K562 (cell line): ENCODE measurements at regions not wholly inside any gene's neighbourhood (a gene's known extent, or its start where the extent isn't known, plus 50 kb on each side); places are given as distances from the start of the nearest gene placed in this dataset.

Source experiments
- ATAC-seq: fragments of 200-7000 bp; cut with Tn5 transposase; 3 replicates; pipeline ENCODE4 v1.9.1; 2020; ENCODE audit warnings: moderate library complexity
- BruUV-seq: library from RNA; stranded (reverse); fragments of 400-500 nt; replicated peaks from 2 replicates; lab custom pipeline; 2021; lab: Mats Ljungman, UMichigan
- CTCF ChIA-PET: fragments of 300-600 bp; formaldehyde crosslinking; extraction: SDS; loops from one replicate; lab custom pipeline; 2021; ENCODE audit warnings: low intra/inter-chr PET ratio; lab: Yijun Ruan, JAX
- POLR2A ChIA-PET: fragments of 300-600, 350-650 bp; sonication (Branson Sonifier 250); formaldehyde crosslinking; extraction: SDS; loops from one replicate; lab custom pipeline; 2021; ENCODE audit warnings: antibody characterized with exemption, inconsistent platforms; lab: Yijun Ruan, JAX
- DNase-seq, 4 experiments: peaks; one replicate each; pipeline versions ENCODE4 v3.0.0 to v3.0.0-alpha.2; 2011 to 2018; ENCODE audit warnings: low spot score in 3 of 4, mixed read lengths in 3 of 4; ENCODE audit errors: extremely low read depth in 1 of 4
- FAIRE-seq: peaks from 2 replicates; lab custom pipeline; 2011; peaks lifted over from hg19 to GRCh38; lab: Jason Lieb, UNC
- H2AFZ ChIP-seq: 2 replicates; pipeline ENCODE4 v1.6.0; 2011; ENCODE audit warnings: low read depth, low read length, control low read depth, inconsistent platforms
- H3K27ac ChIP-seq: fragments of 200-600 bp; 3 replicates; pipeline ENCODE4 v1.8.0; 2011; ENCODE audit warnings: low read depth, mild to moderate bottlenecking, control low read depth, inconsistent platforms, low read length, moderate library complexity, mixed read lengths; ENCODE audit errors: extremely low read depth
- H3K27me3 ChIP-seq, 2 experiments: fragments of 300-600 bp in 1 of 2; 2 replicates in 1 of 2; 3 replicates in 1 of 2; pipeline versions ENCODE4 v1.6.0 to v1.8.0; 2011; ENCODE audit warnings: inconsistent platforms in 2 of 2, low read length in 2 of 2, mild to moderate bottlenecking in 1 of 2, mixed read lengths in 1 of 2, moderate library complexity in 1 of 2; ENCODE audit not compliant: control insufficient read depth in 2 of 2, insufficient read depth in 2 of 2
- H3K36me3 ChIP-seq: fragments of 300-600 bp; 3 replicates; pipeline ENCODE4 v1.8.0; 2011; ENCODE audit warnings: mild to moderate bottlenecking, low read length, inconsistent platforms; ENCODE audit not compliant: control insufficient read depth, insufficient read depth
- H3K4me1 ChIP-seq, 2 experiments: fragments of 200-600 bp in 1 of 2; replicated peaks in 1 of 2; 2 replicates in 1 of 2; 3 replicates in 1 of 2; pipeline versions ENCODE4 v1.5.1 to v1.8.0; 2011; ENCODE audit warnings: inconsistent platforms in 2 of 2, low read length in 2 of 2, mild to moderate bottlenecking in 1 of 2, mixed read lengths in 1 of 2, moderate library complexity in 1 of 2; ENCODE audit not compliant: control insufficient read depth in 2 of 2, insufficient read depth in 2 of 2
- H3K4me2 ChIP-seq: 2 replicates; pipeline ENCODE4 v1.6.1; 2011; ENCODE audit warnings: low read length, control low read depth, inconsistent platforms, mixed read lengths; ENCODE audit not compliant: insufficient read depth
- H3K4me3 ChIP-seq: fragments of 200-600 bp; sonication (generic), shearing (Covaris generic); 2 replicates; pipeline ENCODE4 v1.5.1; 2016; ENCODE audit warnings: control low read depth, inconsistent platforms
- H3K79me2 ChIP-seq: fragments of 200-600 bp; 3 replicates; pipeline ENCODE4 v1.8.0; 2011; ENCODE audit warnings: low read length, inconsistent platforms; ENCODE audit not compliant: control insufficient read depth, insufficient read depth
- H3K9ac ChIP-seq, 2 experiments: 2 replicates each; pipeline versions ENCODE4 v1.6.0 to v1.6.1; 2011; ENCODE audit warnings: low read depth in 2 of 2, low read length in 2 of 2, control low read depth in 1 of 2, inconsistent platforms in 1 of 2, mild to moderate bottlenecking in 1 of 2, mixed read lengths in 1 of 2; ENCODE audit not compliant: insufficient read depth in 1 of 2
- H3K9me1 ChIP-seq: one replicate; pipeline ENCODE4 v1.6.0; 2011; ENCODE audit warnings: inconsistent platforms, mild to moderate bottlenecking, low read length, moderate library complexity; ENCODE audit not compliant: control insufficient read depth, insufficient read depth
- H3K9me3 ChIP-seq: replicated peaks from 2 replicates; pipeline ENCODE4 v1.5.1; 2011; ENCODE audit warnings: low read depth, low read length, inconsistent platforms; ENCODE audit not compliant: control insufficient read depth, insufficient read depth
- H4K20me1 ChIP-seq: replicated peaks from 2 replicates; pipeline ENCODE4 v1.6.1; 2011; ENCODE audit warnings: low read length, inconsistent platforms, mixed read lengths; ENCODE audit not compliant: control insufficient read depth, insufficient read depth
- MCM5 ChIP-seq: fragments of 450-650 bp; IDR thresholded peaks from 2 replicates; pipeline ENCODE4 v1.6.1; 2016; ENCODE audit warnings: low read depth
- MTA2 ChIP-seq: fragments of 450-650 bp; IDR thresholded peaks from 2 replicates; pipeline ENCODE4 v1.6.1; 2016; ENCODE audit warnings: low read depth
- PHF21A ChIP-seq: fragments of 450-650 bp; IDR thresholded peaks from 2 replicates; pipeline ENCODE4 v1.6.1; 2017; ENCODE audit warnings: low read depth, borderline replicate concordance
- POLR2AphosphoS2 ChIP-seq: IDR thresholded peaks from 2 replicates; pipeline ENCODE4 v1.6.1; 2012; ENCODE audit warnings: low read length, improper control_type of control experiment
- ZNF121 ChIP-seq: sonication (generic); formaldehyde crosslinking; conservative IDR thresholded peaks from 2 replicates; pipeline ENCODE4 v1.8.0; 2022; ENCODE audit warnings: missing genetic modification reagents
- WGBS: fragments of 100-300 bp; shearing (Covaris generic); methylation state at CpG from one replicate; pipeline ENCODE4 v1.1.6; 2016; ENCODE audit warnings: low coverage, mixed read lengths; ENCODE audit not compliant: insufficient coverage; ENCODE audit errors: missing lambda C conversion rate; 5-methylcytosine and 5-hydroxymethylcytosine counted together
- in situ Hi-C: fragments of 300-500 bp; cut with MboI; formaldehyde crosslinking; loops from 4 replicates; pipeline ENCODE4 v1.15.0; 2018; ENCODE audit warnings: inconsistent platforms, mixed read lengths
- intact Hi-C: fragments of 100-400 bp; cut with micrococcal nuclease; formaldehyde crosslinking; loops from 2 replicates; pipeline ENCODE4 v1.14.2; 2022
- TF ChIP-seq, protein P1 (sequence below): fragments of 450-650 bp; conservative IDR thresholded peaks from 2 replicates; pipeline ENCODE4 v1.6.1; 2016; ENCODE audit warnings: missing genetic modification characterization, low read depth, mild to moderate bottlenecking, control low read depth, missing compliant biosample characterization
- TF ChIP-seq, protein P2 (sequence below): sonication (generic); formaldehyde crosslinking; IDR thresholded peaks from 2 replicates; pipeline ENCODE4 v1.8.0; 2022; ENCODE audit warnings: missing genetic modification reagents, mild to moderate bottlenecking, moderate library complexity, borderline replicate concordance
- TF ChIP-seq, protein P3 (sequence below): fragments of 250-450 bp; sonication (Bioruptor Pico); IDR thresholded peaks from 2 replicates; pipeline ENCODE4 v1.4.0; 2020
- TF ChIP-seq, protein P4 (sequence below): fragments of 250-450 bp; sonication (Bioruptor Pico); IDR thresholded peaks from 2 replicates; pipeline ENCODE4 v1.8.0; 2021; ENCODE audit warnings: moderate library complexity, mild to moderate bottlenecking, inconsistent platforms
- TF ChIP-seq, protein P5 (sequence below): fragments of 150-350 bp; IDR thresholded peaks from 2 replicates; pipeline ENCODE4 v1.6.1; 2014; ENCODE audit warnings: low read depth, mild to moderate bottlenecking, low read length, borderline replicate concordance

DNA sequence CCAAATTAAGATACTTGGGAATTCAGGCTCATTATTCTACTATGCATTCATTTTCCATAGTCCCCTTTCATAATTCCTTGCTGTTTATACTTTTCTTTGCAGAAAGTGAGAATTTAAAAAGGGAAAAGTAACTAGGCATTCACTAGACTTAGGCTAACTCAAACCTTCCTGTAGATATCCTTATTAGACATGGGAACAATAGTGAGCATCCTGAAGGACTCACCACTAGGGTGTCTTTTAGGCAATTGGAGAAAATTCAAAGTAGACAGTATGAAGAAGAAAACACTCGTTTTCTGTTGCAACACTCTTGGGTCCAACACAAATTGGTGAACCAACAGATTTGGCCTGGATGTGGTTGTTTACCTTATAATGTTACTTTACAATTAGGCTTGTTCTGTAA, 213.2 kb upstream of the GRIN3A start:
- no peaks in the 10 kb centered on the region for H3K79me2 ChIP-seq
- H3K4me3 ChIP-seq = no peak overlapping the region
- in situ Hi-C loops = no loop called here
- H3K9ac ChIP-seq = no peak overlapping the region
- H4K20me1 ChIP-seq = no peaks in the 10 kb centered on the region
- no peaks in the 10 kb centered on the region for H3K36me3 ChIP-seq
- no peaks in the 10 kb centered on the region for H3K4me1 ChIP-seq
- H3K9me3 ChIP-seq = no peaks in the 10 kb centered on the region; the same call in 1 of the 2 replicates
- no peak for DNase-seq
- H3K9me1 ChIP-seq = no peaks in the 10 kb centered on the region
- ChIA-PET CTCF (no interaction called here), POLR2A (no interaction called here)
- 7% methylated on average over 1 of the region's 1 CpG for WGBS
- no TSS peak for BruUV-seq
- no peak overlapping the region for H3K27ac ChIP-seq
- FAIRE-seq = no peak
- intact Hi-C loops = no loop called here
- no peak for ATAC-seq
- no peak overlapping the region for H3K4me2 ChIP-seq
- H2AFZ ChIP-seq = no peak overlapping the region
- H3K27me3 ChIP-seq = no peaks in the 10 kb centered on the region
- TF ChIP-seq ZNF121 (no peak), PHF21A (no peak), POLR2AphosphoS2 (no peak), MTA2 (no peak), MCM5 (no peak)
- TF ChIP-seq, protein P1, sequence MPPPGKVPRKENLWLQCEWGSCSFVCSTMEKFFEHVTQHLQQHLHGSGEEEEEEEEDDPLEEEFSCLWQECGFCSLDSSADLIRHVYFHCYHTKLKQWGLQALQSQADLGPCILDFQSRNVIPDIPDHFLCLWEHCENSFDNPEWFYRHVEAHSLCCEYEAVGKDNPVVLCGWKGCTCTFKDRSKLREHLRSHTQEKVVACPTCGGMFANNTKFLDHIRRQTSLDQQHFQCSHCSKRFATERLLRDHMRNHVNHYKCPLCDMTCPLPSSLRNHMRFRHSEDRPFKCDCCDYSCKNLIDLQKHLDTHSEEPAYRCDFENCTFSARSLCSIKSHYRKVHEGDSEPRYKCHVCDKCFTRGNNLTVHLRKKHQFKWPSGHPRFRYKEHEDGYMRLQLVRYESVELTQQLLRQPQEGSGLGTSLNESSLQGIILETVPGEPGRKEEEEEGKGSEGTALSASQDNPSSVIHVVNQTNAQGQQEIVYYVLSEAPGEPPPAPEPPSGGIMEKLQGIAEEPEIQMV (tag) = no peak
- TF ChIP-seq, protein P2, sequence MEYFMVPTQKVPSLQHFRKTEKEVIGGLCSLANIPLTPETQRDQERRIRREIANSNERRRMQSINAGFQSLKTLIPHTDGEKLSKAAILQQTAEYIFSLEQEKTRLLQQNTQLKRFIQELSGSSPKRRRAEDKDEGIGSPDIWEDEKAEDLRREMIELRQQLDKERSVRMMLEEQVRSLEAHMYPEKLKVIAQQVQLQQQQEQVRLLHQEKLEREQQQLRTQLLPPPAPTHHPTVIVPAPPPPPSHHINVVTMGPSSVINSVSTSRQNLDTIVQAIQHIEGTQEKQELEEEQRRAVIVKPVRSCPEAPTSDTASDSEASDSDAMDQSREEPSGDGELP (CRISPR knock-in tag) = no peak
- TF ChIP-seq, protein P3, sequence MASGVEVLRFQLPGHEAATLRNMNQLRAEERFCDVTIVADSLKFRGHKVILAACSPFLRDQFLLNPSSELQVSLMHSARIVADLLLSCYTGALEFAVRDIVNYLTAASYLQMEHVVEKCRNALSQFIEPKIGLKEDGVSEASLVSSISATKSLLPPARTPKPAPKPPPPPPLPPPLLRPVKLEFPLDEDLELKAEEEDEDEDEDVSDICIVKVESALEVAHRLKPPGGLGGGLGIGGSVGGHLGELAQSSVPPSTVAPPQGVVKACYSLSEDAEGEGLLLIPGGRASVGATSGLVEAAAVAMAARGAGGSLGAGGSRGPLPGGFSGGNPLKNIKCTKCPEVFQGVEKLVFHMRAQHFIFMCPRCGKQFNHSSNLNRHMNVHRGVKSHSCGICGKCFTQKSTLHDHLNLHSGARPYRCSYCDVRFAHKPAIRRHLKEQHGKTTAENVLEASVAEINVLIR (CRISPR knock-in tag) = no peak
- TF ChIP-seq, protein P4, sequence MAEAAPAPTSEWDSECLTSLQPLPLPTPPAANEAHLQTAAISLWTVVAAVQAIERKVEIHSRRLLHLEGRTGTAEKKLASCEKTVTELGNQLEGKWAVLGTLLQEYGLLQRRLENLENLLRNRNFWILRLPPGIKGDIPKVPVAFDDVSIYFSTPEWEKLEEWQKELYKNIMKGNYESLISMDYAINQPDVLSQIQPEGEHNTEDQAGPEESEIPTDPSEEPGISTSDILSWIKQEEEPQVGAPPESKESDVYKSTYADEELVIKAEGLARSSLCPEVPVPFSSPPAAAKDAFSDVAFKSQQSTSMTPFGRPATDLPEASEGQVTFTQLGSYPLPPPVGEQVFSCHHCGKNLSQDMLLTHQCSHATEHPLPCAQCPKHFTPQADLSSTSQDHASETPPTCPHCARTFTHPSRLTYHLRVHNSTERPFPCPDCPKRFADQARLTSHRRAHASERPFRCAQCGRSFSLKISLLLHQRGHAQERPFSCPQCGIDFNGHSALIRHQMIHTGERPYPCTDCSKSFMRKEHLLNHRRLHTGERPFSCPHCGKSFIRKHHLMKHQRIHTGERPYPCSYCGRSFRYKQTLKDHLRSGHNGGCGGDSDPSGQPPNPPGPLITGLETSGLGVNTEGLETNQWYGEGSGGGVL (CRISPR knock-in tag) = no peak
- TF ChIP-seq, protein P5, sequence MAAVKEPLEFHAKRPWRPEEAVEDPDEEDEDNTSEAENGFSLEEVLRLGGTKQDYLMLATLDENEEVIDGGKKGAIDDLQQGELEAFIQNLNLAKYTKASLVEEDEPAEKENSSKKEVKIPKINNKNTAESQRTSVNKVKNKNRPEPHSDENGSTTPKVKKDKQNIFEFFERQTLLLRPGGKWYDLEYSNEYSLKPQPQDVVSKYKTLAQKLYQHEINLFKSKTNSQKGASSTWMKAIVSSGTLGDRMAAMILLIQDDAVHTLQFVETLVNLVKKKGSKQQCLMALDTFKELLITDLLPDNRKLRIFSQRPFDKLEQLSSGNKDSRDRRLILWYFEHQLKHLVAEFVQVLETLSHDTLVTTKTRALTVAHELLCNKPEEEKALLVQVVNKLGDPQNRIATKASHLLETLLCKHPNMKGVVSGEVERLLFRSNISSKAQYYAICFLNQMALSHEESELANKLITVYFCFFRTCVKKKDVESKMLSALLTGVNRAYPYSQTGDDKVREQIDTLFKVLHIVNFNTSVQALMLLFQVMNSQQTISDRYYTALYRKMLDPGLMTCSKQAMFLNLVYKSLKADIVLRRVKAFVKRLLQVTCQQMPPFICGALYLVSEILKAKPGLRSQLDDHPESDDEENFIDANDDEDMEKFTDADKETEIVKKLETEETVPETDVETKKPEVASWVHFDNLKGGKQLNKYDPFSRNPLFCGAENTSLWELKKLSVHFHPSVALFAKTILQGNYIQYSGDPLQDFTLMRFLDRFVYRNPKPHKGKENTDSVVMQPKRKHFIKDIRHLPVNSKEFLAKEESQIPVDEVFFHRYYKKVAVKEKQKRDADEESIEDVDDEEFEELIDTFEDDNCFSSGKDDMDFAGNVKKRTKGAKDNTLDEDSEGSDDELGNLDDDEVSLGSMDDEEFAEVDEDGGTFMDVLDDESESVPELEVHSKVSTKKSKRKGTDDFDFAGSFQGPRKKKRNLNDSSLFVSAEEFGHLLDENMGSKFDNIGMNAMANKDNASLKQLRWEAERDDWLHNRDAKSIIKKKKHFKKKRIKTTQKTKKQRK = no peak
